GM18519 (cell line): ENCODE measurements at regions not wholly inside any gene's neighbourhood (a gene's known extent, or its start where the extent isn't known, plus 50 kb on each side); places are given as distances from the start of the nearest gene placed in this dataset.

Source experiments
- ATAC-seq: cut with Tn5 transposase; IDR thresholded peaks from one replicate; pipeline ENCODE4 v1.9.1; 2021; ENCODE audit warnings: mild to moderate bottlenecking, moderate library complexity; ENCODE audit not compliant: unreplicated experiment, low FRiP score

GRCh38 chr2:10984418-10985135, 72.8 kb downstream of the KCNF1 start:
- no peak for ATAC-seq

GRCh38 chr2:10985260-10985659, 73.5 kb downstream of the KCNF1 start:
- no peak for ATAC-seq

GRCh38 chr2:10985901-10986535, 74.3 kb downstream of the KCNF1 start:
- ATAC-seq = no peak

GRCh38 chr2:10987439-10987838, 75.7 kb downstream of the KCNF1 start:
- no peak for ATAC-seq

- ATAC-seq = no peak
These were observed 76.1 kb downstream of the KCNF1 start for GRCh38 chr2:10987861-10988260.

GRCh38 chr2:10989151-10989550, 77.4 kb downstream of the KCNF1 start:
- ATAC-seq = no peak

GRCh38 chr2:10989782-10990181, 78.0 kb downstream of the KCNF1 start:
- ATAC-seq = no peak

- no peak for ATAC-seq
These were observed 78.9 kb downstream of the KCNF1 start for GRCh38 chr2:10990561-10991111.

GRCh38 chr2:10992023-10992791, 80.5 kb downstream of the KCNF1 start:
- ATAC-seq = no peak

GRCh38 chr2:10993001-10993481, 81.3 kb downstream of the KCNF1 start:
- no peak for ATAC-seq

- ATAC-seq = no peak
These were observed 83.7 kb downstream of the KCNF1 start for GRCh38 chr2:10995366-10995970.

GRCh38 chr2:11004199-11004598, 92.5 kb downstream of the KCNF1 start:
- ATAC-seq = no peak

GRCh38 chr2:11005032-11005431, 93.3 kb downstream of the KCNF1 start:
- no peak for ATAC-seq

- no peak for ATAC-seq
These were observed 94.5 kb downstream of the KCNF1 start for GRCh38 chr2:11006191-11006590.

GRCh38 chr2:11007331-11008264, 95.9 kb downstream of the KCNF1 start:
- ATAC-seq = no peak

GRCh38 chr2:11008773-11009172, 97.0 kb downstream of the KCNF1 start:
- ATAC-seq = no peak

- no peak for ATAC-seq
These were observed 97.4 kb downstream of the KCNF1 start for GRCh38 chr2:11009176-11009575.

GRCh38 chr2:11009891-11010290, 98.2 kb downstream of the KCNF1 start:
- ATAC-seq = no peak

- no peak for ATAC-seq
These were observed 99.6 kb downstream of the KCNF1 start for GRCh38 chr2:11011359-11011758.
